Keratinocyte (primary cell): ENCODE measurements at regions not wholly inside any gene's neighbourhood (a gene's known extent, or its start where the extent isn't known, plus 50 kb on each side); places are given as distances from the start of the nearest gene placed in this dataset.

Experiments used
- DNase-seq: peaks from one replicate; pipeline ENCODE4 v3.0.0-alpha.2; 2011; ENCODE audit warnings: low read depth, missing footprints, low spot score
- FAIRE-seq: peaks from 2 replicates; lab custom pipeline; 2011; peaks lifted over from hg19 to GRCh38; lab: Jason Lieb, UNC
- H2AFZ ChIP-seq: 2 replicates; pipeline ENCODE4 v1.6.0; 2012; ENCODE audit warnings: low read length, control low read depth, inconsistent platforms; ENCODE audit not compliant: control insufficient read depth
- H3K27ac ChIP-seq: 2 replicates; pipeline ENCODE4 v1.5.1; 2011; ENCODE audit warnings: low read length; ENCODE audit not compliant: control insufficient read depth, insufficient read depth
- H3K27me3 ChIP-seq: 3 replicates; pipeline ENCODE4 v1.6.0; 2011; ENCODE audit warnings: low read length; ENCODE audit not compliant: control insufficient read depth, insufficient read depth; ENCODE audit errors: extremely low read depth
- H3K36me3 ChIP-seq, 2 experiments: 2 replicates in 1 of 2; 3 replicates in 1 of 2; pipeline ENCODE4 v1.5.1; 2011; ENCODE audit warnings: low read length in 2 of 2, mild to moderate bottlenecking in 1 of 2; ENCODE audit not compliant: control insufficient read depth in 2 of 2, insufficient read depth in 2 of 2; ENCODE audit errors: extremely low read depth in 1 of 2
- H3K4me1 ChIP-seq: 3 replicates; pipeline ENCODE4 v1.5.1; 2011; ENCODE audit warnings: low read length; ENCODE audit not compliant: control insufficient read depth, insufficient read depth; ENCODE audit errors: extremely low read depth
- H3K4me2 ChIP-seq: 3 replicates; pipeline ENCODE4 v1.6.0; 2011; ENCODE audit warnings: low read depth, low read length; ENCODE audit not compliant: control insufficient read depth, insufficient read depth; ENCODE audit errors: extremely low read depth
- H3K4me3 ChIP-seq, 3 experiments: fragments of 200-600 bp in 1 of 3; sonication (generic) in 1 of 3; 2 replicates in 2 of 3; 3 replicates in 1 of 3; pipeline ENCODE4 v1.5.1; 2011 to 2016; ENCODE audit warnings: low read length in 3 of 3, mild to moderate bottlenecking in 3 of 3, control low read depth in 2 of 3, inconsistent platforms in 1 of 3, low read depth in 1 of 3, mixed read lengths in 1 of 3, mixed run types in 1 of 3, moderate library complexity in 1 of 3; ENCODE audit not compliant: control insufficient read depth in 2 of 3, insufficient read depth in 2 of 3; ENCODE audit errors: extremely low read depth in 1 of 3
- H3K79me2 ChIP-seq: 2 replicates; pipeline ENCODE4 v1.6.0; 2012; ENCODE audit warnings: low read length; ENCODE audit not compliant: control insufficient read depth, insufficient read depth
- H3K9ac ChIP-seq: 3 replicates; pipeline ENCODE4 v1.6.0; 2011; ENCODE audit warnings: low read length; ENCODE audit not compliant: control insufficient read depth, insufficient read depth; ENCODE audit errors: extremely low read depth
- H3K9me1 ChIP-seq: 3 replicates; pipeline ENCODE4 v1.6.0; 2011; ENCODE audit warnings: low read length; ENCODE audit not compliant: control insufficient read depth, insufficient read depth; ENCODE audit errors: extremely low read depth
- H3K9me3 ChIP-seq: 2 replicates; pipeline ENCODE4 v1.5.1; 2012; ENCODE audit warnings: low read depth, low read length; ENCODE audit not compliant: control insufficient read depth
- H4K20me1 ChIP-seq: 3 replicates; pipeline ENCODE4 v1.6.0; 2011; ENCODE audit warnings: low read length; ENCODE audit not compliant: control insufficient read depth, insufficient read depth; ENCODE audit errors: extremely low read depth
- CTCF ChIP-seq, 3 experiments: IDR thresholded peaks in 1 of 3; conservative IDR thresholded peaks in 1 of 3; optimal IDR thresholded peaks in 1 of 3; 2 replicates in 2 of 3; 3 replicates in 1 of 3; pipeline versions ENCODE3 to v1.5.1; 2011; ENCODE audit warnings: low read length in 3 of 3, mild to moderate bottlenecking in 3 of 3, moderate library complexity in 2 of 3, control low read depth in 1 of 3, inconsistent platforms in 1 of 3; ENCODE audit not compliant: insufficient read depth in 2 of 3; ENCODE audit errors: extremely low read depth in 1 of 3
- EZH2 ChIP-seq: IDR thresholded peaks from one replicate; pipeline ENCODE4 v1.6.1; 2012; ENCODE audit warnings: inconsistent platforms, mild to moderate bottlenecking, low read length, moderate library complexity
- dilution Hi-C: fragments of 300-500 bp; cut with MboI; formaldehyde crosslinking; loops from one replicate; pipeline ENCODE4 v1.7.0; 2020; ENCODE audit warnings: low sequenced_read_pairs; ENCODE audit not compliant: extremely low pct_ligation_motif_present

- H3K4me1 ChIP-seq: no peaks in the 10 kb centered on the region
- TF ChIP-seq CTCF (optimal IDR thresholded peaks at IDR 0.05 in 1 of 3, IDR thresholded peaks at IDR 0.05 in 1 of 3, conservative IDR thresholded peaks at IDR 0.05 in 1 of 3; ENCODE audit: extremely low read depth in 1 of 3, insufficient read depth in 2 of 3, low read length in 3 of 3) (no peak), EZH2 (no peak)
- dilution Hi-C loops: no loop called here
Observed at GRCh38 chr6:105880030-105880492, 206.1 kb upstream of the PRDM1 start.

GRCh38 chr6:105879146-105879545, 207.0 kb upstream of the PRDM1 start:
- no peak for DNase-seq
- Histone ChIP-seq H3K4me1 (no peaks in the 10 kb centered on the region), H3K4me3 (no peak overlapping the region), H4K20me1 (no peaks in the 10 kb centered on the region), H3K4me2 (no peak overlapping the region), H3K9me1 (no peaks in the 10 kb centered on the region), H3K27me3 (no peaks in the 10 kb centered on the region), H3K27ac (no peak overlapping the region), H3K9me3 (no peaks in the 10 kb centered on the region), H3K79me2 (no peaks in the 10 kb centered on the region), H2AFZ (no peak overlapping the region), H3K9ac (no peak overlapping the region), H3K36me3 (no peaks in the 10 kb centered on the region)
- TF ChIP-seq EZH2 (no peak), CTCF (optimal IDR thresholded peaks at IDR 0.05 in 1 of 3, IDR thresholded peaks at IDR 0.05 in 1 of 3, conservative IDR thresholded peaks at IDR 0.05 in 1 of 3; ENCODE audit: extremely low read depth in 1 of 3, insufficient read depth in 2 of 3, low read length in 3 of 3) (no peak)
- FAIRE-seq: no peak
- dilution Hi-C loops: no loop called here

More at GRCh38 chr6:105880030-105880492, 206.1 kb upstream of the PRDM1 start:
- DNase-seq (no peak), FAIRE-seq (peak; percentile 49)
- Histone ChIP-seq H4K20me1 (no peaks in the 10 kb centered on the region), H3K36me3 (no peaks in the 10 kb centered on the region), H3K79me2 (no peaks in the 10 kb centered on the region), H3K4me2 (no peak overlapping the region), H3K9ac (no peak overlapping the region), H2AFZ (no peak overlapping the region), H3K4me3 (no peak overlapping the region), H3K9me3 (no peaks in the 10 kb centered on the region), H3K27me3 (no peaks in the 10 kb centered on the region), H3K27ac (no peak overlapping the region), H3K9me1 (no peaks in the 10 kb centered on the region)
